Hepatocyte (in vitro differentiated cells): ENCODE measurements at regions not wholly inside any gene's neighbourhood (a gene's known extent, or its start where the extent isn't known, plus 50 kb on each side); places are given as distances from the start of the nearest gene placed in this dataset.
"Not testable (repeated sequence)": the region's sequence is repeated elsewhere in the genome, so short reads cannot be mapped to it uniquely, and the experiment has no call there.

Experiments
- DNase-seq: peaks from one replicate; pipeline ENCODE4 v3.0.0-alpha.2; 2016; ENCODE audit warnings: low spot score
- H2AFZ ChIP-seq: fragments of 200-600 bp; sonication (generic); 2 replicates; pipeline ENCODE4 v1.6.0; 2016; ENCODE audit warnings: antibody characterized with exemption, mild to moderate bottlenecking
- H3K27ac ChIP-seq: fragments of 200-600 bp; sonication (generic); 2 replicates; pipeline ENCODE4 v1.5.1; 2016; ENCODE audit warnings: mild to moderate bottlenecking
- H3K27me3 ChIP-seq: fragments of 200-600 bp; sonication (generic); 2 replicates; pipeline ENCODE4 v1.6.1; 2016
- H3K36me3 ChIP-seq: fragments of 200-600 bp; sonication (generic); replicated peaks from 2 replicates; pipeline ENCODE4 v1.5.1; 2016; ENCODE audit warnings: low read depth; ENCODE audit not compliant: insufficient read depth
- H3K4me1 ChIP-seq: fragments of 200-600 bp; sonication (generic); 2 replicates; pipeline ENCODE4 v1.5.1; 2016; ENCODE audit warnings: mild to moderate bottlenecking, moderate library complexity; ENCODE audit not compliant: insufficient read depth
- H3K4me2 ChIP-seq: fragments of 200-600 bp; sonication (generic); 2 replicates; pipeline ENCODE4 v1.6.0; 2016
- H3K4me3 ChIP-seq: fragments of 200-600 bp; sonication (generic); 2 replicates; pipeline ENCODE4 v1.5.1; 2016; ENCODE audit warnings: mild to moderate bottlenecking
- H3K79me2 ChIP-seq: fragments of 200-600 bp; sonication (generic); 2 replicates; pipeline ENCODE4 v1.6.0; 2017; ENCODE audit warnings: mild to moderate bottlenecking
- H3K9me2 ChIP-seq: fragments of 200-600 bp; sonication (generic); replicated peaks from 2 replicates; pipeline ENCODE4 v1.6.0; 2017; ENCODE audit warnings: mild to moderate bottlenecking; ENCODE audit not compliant: insufficient read depth
- H3K9me3 ChIP-seq: fragments of 200-600 bp; sonication (generic); 2 replicates; pipeline ENCODE4 v1.5.1; 2016; ENCODE audit warnings: low read depth, mild to moderate bottlenecking
- H4K20me1 ChIP-seq: fragments of 200-600 bp; sonication (generic); 2 replicates; pipeline ENCODE4 v1.6.0; 2016; ENCODE audit warnings: mild to moderate bottlenecking; ENCODE audit not compliant: insufficient read depth, poor library complexity, severe bottlenecking
- EZH2 ChIP-seq: fragments of 200-600 bp; sonication (generic); IDR thresholded peaks from 2 replicates; pipeline ENCODE4 v1.6.1; 2016; ENCODE audit warnings: antibody characterized with exemption, mild to moderate bottlenecking, borderline replicate concordance
- EZH2phosphoT487 ChIP-seq: fragments of 200-600 bp; sonication (generic); IDR thresholded peaks from one replicate; pipeline ENCODE4 v1.6.1; 2018; ENCODE audit warnings: antibody characterized with exemption, mild to moderate bottlenecking, low read depth, moderate library complexity; ENCODE audit not compliant: unreplicated experiment, severe bottlenecking
- WGBS: methylation state at CpG from one replicate; pipeline ENCODE4 v1.1.6; 2016; ENCODE audit warnings: low lambda C conversion rate; ENCODE audit errors: missing lambda C conversion rate; 5-methylcytosine and 5-hydroxymethylcytosine counted together
- TF ChIP-seq, protein P1 (sequence below): fragments of 200-600 bp; sonication (generic); IDR thresholded peaks from 2 replicates; pipeline ENCODE4 v1.5.1; 2016; ENCODE audit warnings: antibody characterized with exemption, mild to moderate bottlenecking; ENCODE audit not compliant: poor library complexity

DNA sequence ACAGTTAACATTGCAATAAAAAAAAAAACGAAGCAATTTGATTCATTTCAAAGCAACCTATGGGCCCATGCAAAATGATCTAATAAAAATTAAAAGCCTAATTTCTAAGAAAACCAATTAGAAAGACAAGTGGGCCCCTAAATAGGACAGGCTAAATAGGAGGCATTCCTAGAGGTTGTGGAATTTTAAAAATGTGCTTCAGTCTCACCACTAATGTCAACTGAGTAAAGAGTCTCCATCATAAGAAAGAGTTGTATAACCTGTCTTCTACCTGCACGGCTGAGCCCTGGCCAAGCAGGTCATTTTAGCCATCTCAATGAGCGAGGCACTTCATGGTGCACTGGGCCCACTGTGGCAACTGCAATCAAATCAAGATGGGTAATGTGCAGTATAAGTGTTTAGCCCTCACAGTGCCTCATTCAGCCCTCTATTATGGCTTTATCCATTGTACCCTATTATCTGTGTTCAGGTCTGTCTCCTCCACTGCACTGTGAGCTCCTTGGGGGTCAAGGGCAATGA, 76.4 kb downstream of the PRSS23 start:
- Histone ChIP-seq H3K4me2 (no peak overlapping the region), H3K27me3 (no peaks in the 10 kb centered on the region), H3K9me2 (no peaks in the 10 kb centered on the region), H3K36me3 (no peaks in the 10 kb centered on the region), H3K27ac (no peak overlapping the region), H3K4me3 (no peak overlapping the region), H2AFZ (no peak overlapping the region), H4K20me1 (no peaks in the 10 kb centered on the region), H3K9me3 (no peaks in the 10 kb centered on the region), H3K79me2 (no peaks in the 10 kb centered on the region), H3K4me1 (no peaks in the 10 kb centered on the region)
- 78% methylated on average over 3 of the region's 3 CpGs for WGBS
- no peak for DNase-seq
- TF ChIP-seq, protein P1, sequence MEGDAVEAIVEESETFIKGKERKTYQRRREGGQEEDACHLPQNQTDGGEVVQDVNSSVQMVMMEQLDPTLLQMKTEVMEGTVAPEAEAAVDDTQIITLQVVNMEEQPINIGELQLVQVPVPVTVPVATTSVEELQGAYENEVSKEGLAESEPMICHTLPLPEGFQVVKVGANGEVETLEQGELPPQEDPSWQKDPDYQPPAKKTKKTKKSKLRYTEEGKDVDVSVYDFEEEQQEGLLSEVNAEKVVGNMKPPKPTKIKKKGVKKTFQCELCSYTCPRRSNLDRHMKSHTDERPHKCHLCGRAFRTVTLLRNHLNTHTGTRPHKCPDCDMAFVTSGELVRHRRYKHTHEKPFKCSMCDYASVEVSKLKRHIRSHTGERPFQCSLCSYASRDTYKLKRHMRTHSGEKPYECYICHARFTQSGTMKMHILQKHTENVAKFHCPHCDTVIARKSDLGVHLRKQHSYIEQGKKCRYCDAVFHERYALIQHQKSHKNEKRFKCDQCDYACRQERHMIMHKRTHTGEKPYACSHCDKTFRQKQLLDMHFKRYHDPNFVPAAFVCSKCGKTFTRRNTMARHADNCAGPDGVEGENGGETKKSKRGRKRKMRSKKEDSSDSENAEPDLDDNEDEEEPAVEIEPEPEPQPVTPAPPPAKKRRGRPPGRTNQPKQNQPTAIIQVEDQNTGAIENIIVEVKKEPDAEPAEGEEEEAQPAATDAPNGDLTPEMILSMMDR: no peak
- TF ChIP-seq EZH2 (no peak), EZH2phosphoT487 (no peak)

DNA sequence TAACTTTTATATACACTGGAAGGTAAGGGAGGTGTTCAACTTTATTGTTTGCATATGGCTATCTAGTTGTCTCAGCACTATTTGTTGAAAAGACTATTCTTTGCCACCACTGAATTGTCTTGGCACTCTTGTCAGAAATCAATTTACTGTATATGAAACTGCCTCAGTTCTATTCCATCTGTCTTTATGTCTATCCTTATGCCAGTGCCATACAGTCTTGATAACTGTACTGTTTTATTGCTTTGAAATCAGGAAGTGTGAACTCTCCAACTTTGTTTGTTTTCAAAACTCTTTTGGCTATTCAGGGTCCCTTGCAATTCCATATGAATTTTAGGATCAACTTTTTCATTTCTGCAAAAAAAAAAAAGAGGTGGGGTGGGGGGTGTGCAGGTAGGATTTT, 77.2 kb downstream of the PRSS23 start:
- TF ChIP-seq EZH2 (no peak), EZH2phosphoT487 (no peak)
- TF ChIP-seq, protein P1: no peak
- no peaks in the 10 kb centered on the region for H3K36me3 ChIP-seq
- H3K9me3 ChIP-seq: no peaks in the 10 kb centered on the region
- no peak overlapping the region for H3K4me2 ChIP-seq
- no peaks in the 10 kb centered on the region for H3K27me3 ChIP-seq
- H3K9me2 ChIP-seq: no peaks in the 10 kb centered on the region
- DNase-seq: no peak
- H4K20me1 ChIP-seq: no peaks in the 10 kb centered on the region
- no peaks in the 10 kb centered on the region for H3K79me2 ChIP-seq
- H3K4me3 ChIP-seq: no peak overlapping the region
- no peak overlapping the region for H3K27ac ChIP-seq
- H2AFZ ChIP-seq: no peak overlapping the region
- H3K4me1 ChIP-seq: no peaks in the 10 kb centered on the region

DNA sequence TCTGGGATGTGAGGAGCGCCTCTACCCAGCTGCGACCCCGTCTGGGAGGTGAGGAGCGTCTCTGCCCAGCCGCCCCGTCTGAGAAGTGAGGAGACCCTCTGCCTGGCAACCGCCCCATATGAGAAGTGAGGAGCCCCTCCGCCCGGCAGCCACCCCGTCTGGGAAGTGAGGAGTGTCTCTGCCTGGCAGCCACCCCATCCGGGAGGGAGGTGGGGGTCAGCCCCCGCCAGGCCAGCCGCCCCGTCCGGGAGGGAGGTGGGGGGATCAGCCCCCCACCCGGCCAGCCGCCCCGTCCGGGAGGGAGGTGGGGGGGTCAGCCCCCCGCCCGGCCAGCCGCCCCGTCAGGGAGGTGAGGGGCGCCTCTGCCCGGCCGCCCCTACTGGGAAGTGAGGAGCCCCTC, 76.0 kb downstream of the FZD4 start:
- H2AFZ ChIP-seq, H3K36me3 ChIP-seq, H3K27ac ChIP-seq, H3K9me3 ChIP-seq, H3K9me2 ChIP-seq, H3K27me3 ChIP-seq, H3K4me1 ChIP-seq, H3K4me3 ChIP-seq, H4K20me1 ChIP-seq, H3K79me2 ChIP-seq, H3K4me2 ChIP-seq, DNase-seq: not testable (repeated sequence)
- WGBS: no CpG with 5 or more reads among the region's 26 CpGs

DNA sequence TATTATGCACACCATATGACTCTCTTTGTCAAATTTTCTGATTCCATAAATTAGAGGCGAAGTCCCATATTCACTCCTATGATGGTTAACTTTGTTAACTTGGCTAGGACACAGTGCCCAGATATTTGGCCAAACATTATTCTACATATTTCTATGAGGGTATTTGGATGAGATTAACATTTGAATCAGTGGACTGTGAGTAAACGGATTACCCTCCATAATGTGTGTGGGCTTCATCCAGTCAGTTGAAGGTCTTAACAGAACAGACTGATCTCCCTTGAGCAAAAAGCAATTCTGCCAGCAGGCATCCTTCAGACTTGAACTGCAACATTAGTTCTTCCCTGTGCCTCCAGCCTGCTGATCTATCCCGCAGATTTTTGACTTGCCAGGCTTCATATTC, 69.9 kb downstream of the FZD4 start:
- Histone ChIP-seq H2AFZ (no peak overlapping the region), H3K9me2 (no peaks in the 10 kb centered on the region), H3K9me3 (no peaks in the 10 kb centered on the region), H3K27ac (no peak overlapping the region), H3K36me3 (no peaks in the 10 kb centered on the region), H3K4me1 (no peaks in the 10 kb centered on the region), H3K27me3 (no peaks in the 10 kb centered on the region), H3K4me3 (no peak overlapping the region), H3K79me2 (no peaks in the 10 kb centered on the region), H4K20me1 (no peaks in the 10 kb centered on the region), H3K4me2 (no peak overlapping the region)
- 87% methylated on average over 3 of the region's 3 CpGs for WGBS
- TF ChIP-seq, protein P1: no peak
- TF ChIP-seq EZH2phosphoT487 (no peak), EZH2 (no peak)
- DNase-seq: no peak
